ENCODE measurements at regions not wholly inside any gene's neighbourhood (a gene's known extent, or its start where the extent isn't known, plus 50 kb on each side); places are given as distances from the start of the nearest gene placed in this dataset.

DNA sequence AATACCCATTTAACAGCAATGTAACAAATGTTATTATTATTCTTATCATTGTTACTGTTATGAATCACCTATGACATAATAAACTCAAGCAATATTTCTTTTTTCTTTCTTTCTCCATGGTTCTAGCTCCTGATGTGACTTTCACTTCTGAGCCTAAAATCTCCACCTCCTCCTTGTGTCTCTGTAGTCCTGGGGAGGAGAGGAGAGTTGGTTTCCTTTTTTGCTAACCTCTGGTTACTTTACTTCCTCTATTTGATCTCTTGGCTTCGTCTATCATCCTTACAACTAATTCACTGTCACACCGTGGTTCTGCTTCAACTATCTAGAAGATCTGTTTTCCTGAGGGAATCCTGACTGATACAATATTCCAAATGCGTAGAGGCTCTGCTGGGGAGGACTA, 456.6 kb downstream of the VRK1 start:
- Histone ChIP-seq H3K4me1 (ENCODE audit: control insufficient read depth, insufficient read depth, low read length) (no peaks in the 10 kb centered on the region), H3K4me3 (ENCODE audit: insufficient read depth, low read depth, low read length) (no peak overlapping the region), H3K9me1 (ENCODE audit: insufficient read depth, low read length) (no peaks in the 10 kb centered on the region), H3K79me1 (ENCODE audit: low read depth in 1 of 2, low read length in 2 of 2) (no peaks in the 10 kb centered on the region), H3K27ac (ENCODE audit: insufficient read depth, low read length) (no peak overlapping the region), H2AK9ac (replicated peaks; ENCODE audit: low read depth, low read length, poor library complexity) (no peak overlapping the region), H2BK20ac (ENCODE audit: low read depth, low read length) (no peak overlapping the region), H3K4ac (ENCODE audit: low read depth, low read length) (no peak overlapping the region), H3K56ac (ENCODE audit: extremely low read depth, insufficient read depth, low read length) (no peak overlapping the region), H2BK120ac (ENCODE audit: low read depth, low read length) (no peak overlapping the region), H2BK15ac (ENCODE audit: low read depth, low read length) (no peak overlapping the region), H3K9me3 (ENCODE audit: control insufficient read depth, insufficient read depth, low read length) (peaks cover 27% of the 10 kb centered on the region), H4K91ac (ENCODE audit: insufficient read depth, low read depth, low read length) (no peak overlapping the region), H4K5ac (ENCODE audit: low read depth, low read length) (no peak overlapping the region), H2AK5ac (ENCODE audit: low read depth, low read length) (no peak overlapping the region), H3K27me3 (ENCODE audit: control insufficient read depth, insufficient read depth, low read length) (no peaks in the 10 kb centered on the region), H3K4me2 (ENCODE audit: low read depth, low read length) (no peak overlapping the region), H2AFZ (replicated peaks; ENCODE audit: low read length, poor library complexity) (no peak overlapping the region), H2BK5ac (ENCODE audit: low read depth, low read length, poor library complexity, severe bottlenecking) (no peak overlapping the region), H3K36me3 (ENCODE audit: control insufficient read depth, insufficient read depth, low read length) (no peaks in the 10 kb centered on the region), H3K14ac (replicated peaks; ENCODE audit: low read depth, low read length) (no peak overlapping the region), H4K20me1 (ENCODE audit: insufficient read depth, low read length) (no peaks in the 10 kb centered on the region), H3K9ac (ENCODE audit: low read depth, low read length) (no peak overlapping the region), H4K8ac (ENCODE audit: low read depth in 2 of 2, low read length in 2 of 2) (no peak overlapping the region), H3K23ac (ENCODE audit: low read depth, low read length) (no peak overlapping the region), H3K18ac (ENCODE audit: low read depth, low read length) (no peak overlapping the region)
- dilution Hi-C loops (cut with HindIII; ENCODE audit: low sequenced_read_pairs, unreplicated experiment) (no loop called here), in situ Hi-C loops (cut with MboI; ENCODE audit: low sequenced_read_pairs) (no loop called here), intact Hi-C loops (cut with micrococcal nuclease) (no loop called here)
- ChIA-PET CTCF (no interaction called here), POLR2A (ENCODE audit: unreplicated experiment) (no interaction called here)
- TF ChIP-seq RCOR1 (IDR thresholded peaks at IDR 0.05; ENCODE audit: insufficient replicate concordance, low read length) (no peak), SMC3 (IDR thresholded peaks at IDR 0.05; ENCODE audit: low read depth, low read length) (no peak), CHD1 (IDR thresholded peaks at IDR 0.05; ENCODE audit: low read depth, low read length) (no peak), FOS (IDR thresholded peaks at IDR 0.05; ENCODE audit: low read depth, low read length) (no peak), MXI1 (IDR thresholded peaks at IDR 0.05; ENCODE audit: borderline replicate concordance, low read depth, low read length) (no peak), MAZ (IDR thresholded peaks at IDR 0.05; ENCODE audit: borderline replicate concordance, low read depth, low read length) (no peak), NFE2L2 (IDR thresholded peaks at IDR 0.05; ENCODE audit: low read depth, low read length) (no peak)
- WGBS, 2 experiments (ENCODE audit: extremely low coverage in 2 of 2, insufficient read length in 1 of 2) = no CpG with 5 or more reads among the region's 3 CpGs
- DNase-seq (no peak), ATAC-seq (ENCODE audit: low read depth) (no peak)
- BruUV-seq (replicated peaks) = no TSS peak

Data from IMR-90 (cell line).